Gastrocnemius medialis (tissue), 4 donors: ENCODE measurements at regions not wholly inside any gene's neighbourhood (a gene's known extent, or its start where the extent isn't known, plus 50 kb on each side); places are given as distances from the start of the nearest gene placed in this dataset.

Experiments used
- ATAC-seq, 2 donors: fragments of 150-250 bp; one replicate each; pipeline ENCODE4 v1.9.1; 2016
- DNase-seq, 2 donors: peaks; one replicate each; pipeline ENCODE4 v3.0.0-alpha.2; 2019
- H3K27ac ChIP-seq, 4 donors: fragments of 200-600 bp; sonication (generic); 1 replicate in 1 of 4; 2 replicates in 3 of 4; pipeline ENCODE4 v1.5.1; 2016 to 2018; ENCODE audit warnings: mild to moderate bottlenecking in 2 of 4, moderate library complexity in 1 of 4
- H3K27me3 ChIP-seq, 3 donors: fragments of 200-600 bp; sonication (generic) in 2 of 3; 1 replicate in 1 of 3; 2 replicates in 2 of 3; pipeline versions ENCODE4 v1.5.1 to v1.6.0; 2016 to 2019; ENCODE audit warnings: mild to moderate bottlenecking in 1 of 3, moderate library complexity in 1 of 3
- H3K36me3 ChIP-seq, 2 donors: fragments of 200-600 bp; sonication (generic) in 1 of 2; one replicate each; pipeline ENCODE4 v1.5.1; 2017 to 2018
- H3K4me1 ChIP-seq, 2 donors: fragments of 200-600 bp; sonication (generic) in 1 of 2; one replicate each; pipeline ENCODE4 v1.5.1; 2016 to 2017; ENCODE audit warnings: mild to moderate bottlenecking in 2 of 2
- H3K4me3 ChIP-seq, 4 donors: fragments of 200-600 bp; sonication (generic) in 3 of 4; 1 replicate in 1 of 4; 2 replicates in 3 of 4; pipeline ENCODE4 v1.5.1; 2016 to 2019; ENCODE audit warnings: mild to moderate bottlenecking in 2 of 4
- H3K9me3 ChIP-seq, 3 donors: fragments of 200-600 bp; sonication (generic) in 2 of 3; 1 replicate in 1 of 3; 2 replicates in 2 of 3; pipeline ENCODE4 v1.5.1; 2016 to 2019
- CTCF ChIP-seq, 5 experiments: fragments of 450-650 bp in 3 of 5; fragments of 200-600 bp in 2 of 5; sonication (generic) in 2 of 5; IDR thresholded peaks in 4 of 5; conservative IDR thresholded peaks in 1 of 5; 1 replicate in 4 of 5; 2 replicates in 1 of 5; pipeline ENCODE4 v1.5.1; 2016 to 2019; ENCODE audit warnings: antibody characterized with exemption in 5 of 5, mild to moderate bottlenecking in 3 of 5, moderate library complexity in 3 of 5
- POLR2A ChIP-seq, 2 donors: fragments of 450-650 bp; IDR thresholded peaks; one replicate each; pipeline ENCODE4 v1.6.1; 2017; ENCODE audit warnings: antibody characterized with exemption in 2 of 2, mild to moderate bottlenecking in 2 of 2, moderate library complexity in 2 of 2
- in situ Hi-C, 4 donors: fragments of 200-750 bp; cut with MboI; loops; one replicate each; pipeline versions ENCODE4 v1.15.0 to v1.8.0; 2017; ENCODE audit warnings: low sequenced_read_pairs in 4 of 4
- intact Hi-C: fragments of 100-400 bp; cut with DNase I; formaldehyde crosslinking; loops from one replicate; pipeline ENCODE4 v1.15.1; 2023; ENCODE audit warnings: low total_unique reads

- in situ Hi-C loops, result no loop called here
These were observed 353.9 kb downstream of the NDFIP2 start for GRCh38 chr13:79834876-79835275.

GRCh38 chr13:79833991-79834390, 353.0 kb downstream of the NDFIP2 start:
- no peak for ATAC-seq
- no peak for TF ChIP-seq CTCF (IDR thresholded peaks at IDR 0.05 in 4 of 5, conservative IDR thresholded peaks at IDR 0.05 in 1 of 5)
- TF ChIP-seq POLR2A (IDR thresholded peaks at IDR 0.05), result no peak
- intact Hi-C loops (no loop called here), in situ Hi-C loops (no loop called here)
- Histone ChIP-seq H3K4me3 (no peak overlapping the region), H3K36me3 (no peaks in the 10 kb centered on the region), H3K27ac (no peak overlapping the region), H3K4me1 (peaks cover 0 to 8% of the 10 kb centered on the region in 2 donors), H3K27me3 (no peaks in the 10 kb centered on the region), H3K9me3 (no peaks in the 10 kb centered on the region)
- DNase-seq, result no peak

More at GRCh38 chr13:79834876-79835275, 353.9 kb downstream of the NDFIP2 start:
- H3K36me3 ChIP-seq, result no peaks in the 10 kb centered on the region
- H3K4me3 ChIP-seq, result no peak overlapping the region
- H3K27me3 ChIP-seq, result no peaks in the 10 kb centered on the region
- ATAC-seq, result no peak
- DNase-seq, result no peak
- H3K9me3 ChIP-seq, result no peaks in the 10 kb centered on the region
- TF ChIP-seq CTCF (IDR thresholded peaks at IDR 0.05 in 4 of 5, conservative IDR thresholded peaks at IDR 0.05 in 1 of 5), result no peak
- no peak for TF ChIP-seq POLR2A (IDR thresholded peaks at IDR 0.05)
- intact Hi-C loops, result no loop called here
- peaks cover 0 to 8% of the 10 kb centered on the region in 2 donors for H3K4me1 ChIP-seq
- H3K27ac ChIP-seq, result no peak overlapping the region

DNA sequence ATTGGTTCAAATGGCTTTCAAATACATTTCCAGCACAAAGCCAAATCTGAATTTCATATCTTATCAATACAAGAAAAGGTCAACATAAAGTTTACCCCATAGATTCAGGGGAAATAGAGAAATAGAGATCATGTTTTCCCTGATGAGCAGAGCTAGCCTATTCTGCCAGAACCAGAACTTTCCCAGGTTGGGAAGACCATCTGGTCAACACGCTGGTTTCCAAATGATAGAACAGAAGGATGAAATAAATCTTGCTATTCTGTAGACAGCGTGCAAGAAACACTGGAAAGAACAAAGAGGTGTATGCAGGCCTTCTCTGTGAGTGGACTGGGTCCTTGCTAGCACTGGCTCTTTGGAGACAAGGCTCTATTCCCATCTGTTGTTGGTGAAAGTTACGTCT, 350.6 kb downstream of the NDFIP2 start:
- Histone ChIP-seq H3K9me3 (no peaks in the 10 kb centered on the region), H3K27ac (no peak overlapping the region), H3K36me3 (no peaks in the 10 kb centered on the region), H3K4me3 (no peak overlapping the region), H3K4me1 (peaks cover 0 to 8% of the 10 kb centered on the region in 2 donors), H3K27me3 (no peaks in the 10 kb centered on the region)
- in situ Hi-C loops, result no loop called here
- no peak for TF ChIP-seq CTCF (IDR thresholded peaks at IDR 0.05 in 4 of 5, conservative IDR thresholded peaks at IDR 0.05 in 1 of 5)
- DNase-seq (no peak), ATAC-seq (no peak)
- intact Hi-C loops, result no loop called here

- in situ Hi-C loops, result no loop called here
- Histone ChIP-seq H3K9me3 (no peaks in the 10 kb centered on the region), H3K36me3 (no peaks in the 10 kb centered on the region), H3K4me3 (no peak overlapping the region), H3K4me1 (peaks cover 0 to 8% of the 10 kb centered on the region in 2 donors), H3K27ac (no peak overlapping the region), H3K27me3 (no peaks in the 10 kb centered on the region)
- TF ChIP-seq POLR2A (IDR thresholded peaks at IDR 0.05), result no peak
- TF ChIP-seq CTCF (IDR thresholded peaks at IDR 0.05 in 4 of 5, conservative IDR thresholded peaks at IDR 0.05 in 1 of 5), result no peak
- DNase-seq (no peak), ATAC-seq (no peak)
- intact Hi-C loops, result no loop called here
These were observed 350.0 kb downstream of the NDFIP2 start for GRCh38 chr13:79830945-79831344.

- no peaks in the 10 kb centered on the region for H3K9me3 ChIP-seq
- DNase-seq (no peak), ATAC-seq (no peak)
- intact Hi-C loops, result no loop called here
- peaks cover 0 to 8% of the 10 kb centered on the region in 2 donors for H3K4me1 ChIP-seq
- no peak for TF ChIP-seq POLR2A (IDR thresholded peaks at IDR 0.05)
- no peak for TF ChIP-seq CTCF (IDR thresholded peaks at IDR 0.05 in 4 of 5, conservative IDR thresholded peaks at IDR 0.05 in 1 of 5)
- no peak overlapping the region for H3K4me3 ChIP-seq
- no peaks in the 10 kb centered on the region for H3K36me3 ChIP-seq
- no peak overlapping the region for H3K27ac ChIP-seq
- H3K27me3 ChIP-seq, result no peaks in the 10 kb centered on the region
- in situ Hi-C loops, result no loop called here
These were observed 349.5 kb downstream of the NDFIP2 start for GRCh38 chr13:79830426-79830825.
